ENCODE measurements at regions not wholly inside any gene's neighbourhood (a gene's known extent, or its start where the extent isn't known, plus 50 kb on each side); places are given as distances from the start of the nearest gene placed in this dataset.
"Not testable (repeated sequence)": the region's sequence is repeated elsewhere in the genome, so short reads cannot be mapped to it uniquely, and the experiment has no call there.

DNA sequence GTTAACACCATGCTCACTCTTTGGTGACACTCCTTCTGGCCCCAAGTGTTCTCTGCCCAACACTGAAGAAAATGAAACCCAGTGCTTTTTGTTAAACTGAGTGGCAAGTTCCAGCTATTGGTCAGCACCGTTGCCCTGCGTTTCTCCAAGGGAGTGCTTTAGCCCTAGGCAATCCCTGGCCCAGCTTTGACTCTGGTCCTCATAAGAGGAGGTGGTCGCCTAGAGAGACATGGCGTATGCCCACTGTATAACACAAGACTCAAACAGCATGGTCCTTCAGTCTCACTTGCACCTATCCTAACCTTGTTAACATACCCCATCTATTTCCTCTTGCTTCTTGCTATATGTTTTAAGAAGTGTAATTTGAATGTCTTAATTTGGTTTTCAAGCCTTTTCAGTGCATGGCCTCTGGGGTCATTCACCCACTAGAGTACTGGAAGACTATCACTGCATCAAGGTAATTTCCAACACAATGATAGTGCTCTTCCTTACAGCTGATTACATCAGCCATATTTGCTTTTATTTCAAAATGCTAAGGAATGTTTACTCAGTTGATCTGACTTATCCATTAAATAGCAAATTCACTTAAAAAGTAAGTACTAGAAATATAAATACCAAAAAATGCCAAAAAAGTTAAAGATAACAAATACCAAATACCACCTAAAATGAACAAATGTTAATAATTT lies 190.5 kb upstream of the SOX21 start:
- DNase-seq = no peak

GRCh38 chr13:94901070-94901469 lies 188.7 kb upstream of the SOX21 start:
- no peak for DNase-seq

- DNase-seq = no peak
These were observed 184.5 kb upstream of the SOX21 start for GRCh38 chr13:94896719-94897317.

- no peak for DNase-seq
These were observed 183.9 kb upstream of the SOX21 start for GRCh38 chr13:94896238-94896637.

GRCh38 chr13:94886191-94886590 lies 173.8 kb upstream of the SOX21 start:
- no peak for DNase-seq

DNA sequence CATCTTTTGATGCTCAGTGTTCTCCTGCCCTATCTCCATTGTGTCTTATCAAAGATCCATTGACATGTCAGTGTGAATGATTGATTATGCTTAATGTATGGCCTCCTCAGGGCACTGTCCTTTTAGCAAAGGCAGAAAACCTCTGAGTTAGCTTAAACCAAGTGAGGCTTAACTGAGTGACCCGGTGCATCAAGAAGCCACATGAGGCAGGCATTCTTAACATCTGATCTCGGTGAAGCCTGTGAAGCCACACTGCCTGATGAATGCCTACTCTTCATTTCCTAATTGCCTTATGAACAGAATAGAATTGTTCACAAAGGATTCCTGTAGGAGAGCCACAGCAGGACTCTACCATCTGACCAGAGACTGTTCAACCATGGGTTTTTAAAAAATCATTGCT lies 168.1 kb upstream of the SOX21 start:
- no peak for DNase-seq

DNA sequence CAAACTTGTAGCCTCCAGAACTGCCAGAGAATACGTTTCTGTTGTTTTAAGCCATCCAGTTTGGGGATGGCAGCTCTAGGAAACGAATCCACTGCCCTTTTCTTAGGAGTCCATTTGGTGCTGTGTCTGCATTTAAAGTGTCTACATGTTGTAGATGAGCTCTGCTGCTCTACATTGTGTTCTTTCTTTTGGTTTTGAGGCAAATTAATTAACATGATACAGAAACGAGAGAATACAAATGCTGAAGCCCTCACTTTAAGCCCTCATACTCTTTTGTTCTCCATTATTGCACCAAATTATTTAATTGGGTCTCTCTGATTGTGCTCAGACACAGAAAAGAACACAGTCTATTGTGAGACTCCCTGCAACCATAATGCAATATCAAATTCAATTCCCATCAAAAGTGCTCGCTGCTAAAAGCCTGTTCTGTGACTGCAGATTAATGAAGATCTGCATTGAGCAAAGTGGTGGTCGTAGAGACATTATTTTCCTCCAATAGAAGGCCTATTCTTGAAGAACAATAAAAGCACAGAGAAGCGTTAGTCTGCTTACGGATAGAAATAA lies 166.3 kb upstream of the SOX21 start:
- no peak for DNase-seq

DNA sequence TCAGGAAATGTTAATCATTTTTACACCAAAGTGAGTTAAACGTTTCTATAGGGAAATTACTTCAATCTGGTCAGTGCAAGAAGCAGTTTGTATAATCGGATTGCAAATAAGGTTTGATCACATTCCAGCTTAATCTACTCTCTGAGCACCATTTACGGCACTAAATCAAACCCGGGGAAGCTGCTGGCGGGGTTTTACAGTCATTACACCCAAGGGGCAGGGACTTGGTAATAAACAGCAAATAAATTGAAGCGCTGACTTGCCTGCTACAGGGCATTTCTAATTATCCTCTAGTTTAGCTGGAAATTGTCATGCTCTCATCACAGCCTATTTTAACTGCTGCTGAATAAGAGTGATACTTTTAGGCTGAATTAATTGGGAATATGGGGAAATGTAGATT lies 152.1 kb upstream of the SOX21 start:
- no peak for DNase-seq

GRCh38 chr13:94860981-94861407 lies 148.6 kb upstream of the SOX21 start:
- DNase-seq = peak in 1 of 5 donors; percentile 35

DNA sequence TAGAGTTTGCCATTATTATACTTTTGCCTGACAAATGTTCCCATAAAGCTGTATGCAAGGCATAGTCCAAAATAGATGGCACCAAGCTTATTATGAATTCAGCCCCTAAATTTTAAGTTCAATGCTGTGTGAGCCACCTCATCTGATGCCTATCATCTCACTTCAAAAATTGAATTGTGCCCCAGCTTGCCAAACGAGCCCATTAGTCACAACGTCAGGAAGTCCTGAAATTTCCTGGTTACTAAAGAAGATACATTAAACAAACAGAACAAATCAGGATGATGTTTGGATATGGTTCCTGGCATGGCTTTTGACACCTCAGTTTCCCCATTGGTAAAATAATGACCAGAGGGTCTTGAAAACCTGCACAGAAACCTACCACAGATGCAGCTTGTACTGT lies 147.5 kb upstream of the SOX21 start:
- no peak for DNase-seq

DNA sequence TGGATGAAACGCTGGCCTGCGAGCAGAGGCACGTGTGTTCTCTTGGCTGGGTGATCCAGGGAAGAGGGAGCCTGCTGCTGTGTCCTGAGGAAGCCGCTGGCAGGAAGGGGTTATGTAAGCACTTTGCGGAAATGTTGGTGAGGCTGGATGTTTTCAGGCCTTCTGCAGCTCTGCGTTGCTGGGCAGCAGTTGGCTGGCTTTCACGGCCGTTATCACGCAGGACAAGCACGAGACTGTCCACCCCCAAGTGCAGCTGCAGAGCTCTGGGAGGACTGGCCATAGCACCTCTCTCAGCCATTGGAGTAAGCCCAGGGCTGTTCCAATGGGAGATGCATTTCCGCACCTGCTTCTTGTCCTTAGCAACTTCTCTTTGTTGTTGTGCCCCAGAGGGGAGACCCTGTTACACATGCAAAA lies 146.9 kb upstream of the SOX21 start:
- no peak for DNase-seq

DNA sequence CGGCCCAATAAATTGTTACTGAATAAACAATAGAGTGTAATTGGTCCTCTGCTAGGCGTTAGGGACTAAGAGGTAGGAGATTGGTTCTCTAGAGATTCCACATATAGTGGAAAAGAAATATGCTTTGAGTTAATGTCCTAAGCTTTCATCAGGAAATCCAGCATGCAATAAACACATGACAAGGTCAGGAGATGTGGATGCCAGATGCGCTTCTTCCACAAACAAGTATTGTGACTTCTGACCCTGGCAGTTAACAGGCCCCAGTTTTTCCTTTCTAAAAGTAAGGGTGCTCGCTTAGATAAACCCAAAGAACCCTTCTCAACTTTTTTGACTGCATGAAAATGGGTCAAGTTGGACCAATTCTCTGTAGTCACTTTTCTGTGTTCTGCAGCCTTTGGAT lies 146.5 kb upstream of the SOX21 start:
- DNase-seq = no peak

DNA sequence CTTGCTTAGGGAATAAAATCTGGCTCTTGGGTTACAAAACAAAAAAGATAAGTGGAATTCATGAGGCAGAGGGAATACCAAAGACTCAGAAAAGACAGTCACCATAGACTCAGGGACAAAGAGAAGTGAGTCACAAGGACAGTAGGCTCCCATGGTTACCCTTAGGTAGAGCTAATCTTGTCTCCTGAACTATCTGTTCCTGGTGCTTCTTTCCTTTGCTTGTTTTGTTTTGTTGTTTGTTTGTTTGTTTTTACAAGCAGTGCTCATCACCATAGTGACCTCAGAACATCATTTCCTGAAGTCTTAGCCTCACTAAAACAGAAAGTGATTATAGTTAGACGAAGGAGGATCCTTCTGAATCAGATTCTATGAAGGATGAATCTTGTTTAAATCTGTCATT lies 142.3 kb upstream of the SOX21 start:
- DNase-seq = peak in 1 of 5 donors; percentile 4

DNA sequence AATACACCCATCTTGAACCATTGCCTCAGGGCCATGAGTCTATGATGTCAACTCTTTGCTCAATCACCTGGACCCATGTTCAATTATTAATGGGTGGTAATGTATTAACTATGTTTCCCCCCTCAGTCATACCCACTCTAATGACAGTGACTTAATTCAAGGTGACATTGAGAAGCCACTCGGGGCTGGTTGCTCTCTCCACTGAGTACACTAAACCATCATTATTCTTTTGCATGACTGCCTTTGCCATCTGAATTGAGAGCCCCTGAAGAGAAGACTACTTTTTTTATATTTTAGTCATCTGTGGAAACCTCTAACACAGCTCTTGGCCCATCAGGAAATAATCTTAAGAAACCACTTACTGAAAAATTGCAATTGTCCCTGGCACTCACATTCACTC lies 139.2 kb upstream of the SOX21 start:
- DNase-seq = no peak

- DNase-seq = no peak
These were observed 136.9 kb upstream of the SOX21 start for GRCh38 chr13:94849254-94849653.

GRCh38 chr13:94842901-94843300 lies 130.6 kb upstream of the SOX21 start:
- no peak for DNase-seq

GRCh38 chr13:94837056-94837455 lies 124.7 kb upstream of the SOX21 start:
- DNase-seq = not testable (repeated sequence)

- DNase-seq = no peak
These were observed 117.6 kb upstream of the SOX21 start for GRCh38 chr13:94829837-94830365.

DNA sequence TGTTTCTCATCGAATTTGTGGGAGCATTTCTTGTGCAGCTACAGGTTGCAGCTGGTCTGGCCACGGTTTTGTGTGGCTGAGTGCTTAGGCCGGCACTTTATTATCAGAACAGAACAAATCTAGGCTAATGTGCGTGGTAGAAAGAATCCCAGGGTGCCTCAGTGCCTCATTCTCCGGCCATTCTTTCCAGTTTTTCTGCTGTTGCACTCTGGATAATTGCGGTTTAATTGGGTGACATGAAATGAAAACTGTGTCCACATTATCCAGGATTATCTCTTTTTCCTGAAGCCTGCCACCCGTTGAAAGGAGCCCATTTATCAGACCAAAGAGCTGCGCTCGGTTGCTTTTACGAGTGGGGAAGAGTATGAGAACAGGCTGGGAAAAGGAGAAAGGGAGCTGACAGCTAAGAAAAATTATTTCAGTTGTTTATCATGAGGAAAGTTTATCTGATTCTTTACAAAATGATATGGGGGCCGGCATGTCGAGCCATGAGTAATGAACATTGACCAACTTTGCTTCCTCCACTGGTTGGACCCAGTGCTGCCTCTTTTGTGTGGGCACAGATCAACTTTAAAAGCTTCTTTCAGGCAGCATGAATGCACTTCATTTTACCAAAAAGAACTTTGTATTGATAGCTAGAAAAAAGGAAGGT lies 117.0 kb upstream of the SOX21 start:
- no peak for DNase-seq

GRCh38 chr13:94827566-94827965 lies 115.2 kb upstream of the SOX21 start:
- DNase-seq = no peak

DNA sequence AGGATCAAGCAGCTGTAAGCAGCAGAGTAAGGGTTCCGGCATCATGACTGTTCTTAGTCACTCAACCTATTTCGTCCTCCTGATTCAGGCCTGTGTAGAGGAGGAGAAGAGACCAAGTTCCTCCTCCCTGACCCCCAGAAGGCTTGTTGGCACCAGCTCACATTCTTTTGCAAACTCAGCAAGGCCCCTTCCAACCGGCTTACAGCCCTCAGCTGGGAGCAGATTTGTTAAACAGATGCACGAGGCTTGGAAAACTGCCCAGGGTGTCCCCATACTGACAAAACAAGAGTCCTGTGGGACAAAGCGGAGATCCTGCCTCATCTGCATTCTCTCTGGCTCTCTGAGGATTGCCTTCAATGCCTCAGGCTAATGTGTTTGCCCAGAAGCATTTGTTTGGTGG lies 113.2 kb upstream of the SOX21 start:
- DNase-seq = no peak

DNA sequence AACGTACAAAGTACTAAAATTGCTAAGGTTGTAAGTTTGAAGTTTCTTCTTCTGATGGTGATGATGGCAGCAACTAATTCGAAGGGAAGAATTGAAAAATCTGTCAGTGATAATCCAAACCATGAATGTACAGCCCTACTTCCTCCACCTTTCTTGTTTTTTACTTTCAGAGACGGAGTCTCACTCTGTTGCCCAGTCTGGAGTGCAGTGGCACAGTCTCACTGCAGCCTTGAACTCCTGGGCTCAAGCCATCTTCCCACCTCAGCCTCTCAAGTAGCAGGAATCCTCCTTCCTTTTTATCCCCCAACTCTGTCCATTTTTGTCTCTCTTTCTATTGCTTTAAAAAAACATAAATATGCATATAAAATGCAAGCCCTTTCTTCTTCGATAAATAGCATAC lies 112.3 kb upstream of the SOX21 start:
- no peak for DNase-seq

DNA sequence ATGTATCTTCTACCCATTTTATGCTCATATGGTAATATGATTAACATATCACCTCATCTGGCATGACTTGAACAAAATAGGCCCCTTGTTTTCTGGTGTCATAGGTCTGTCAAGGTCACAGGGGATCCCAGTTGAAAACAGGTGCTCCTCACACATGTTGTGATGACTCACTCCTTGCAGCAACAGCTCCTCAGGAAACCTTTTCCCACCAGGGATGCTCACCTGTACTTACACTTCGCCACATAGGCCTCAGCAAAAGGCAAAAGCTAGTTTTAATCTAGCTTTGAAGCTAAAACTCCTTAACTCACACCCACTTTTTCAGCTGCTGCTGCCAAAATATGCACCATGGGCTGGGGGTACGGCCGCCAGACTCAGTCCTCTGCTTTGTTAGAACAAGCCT lies 110.0 kb upstream of the SOX21 start:
- DNase-seq = no peak

DNA sequence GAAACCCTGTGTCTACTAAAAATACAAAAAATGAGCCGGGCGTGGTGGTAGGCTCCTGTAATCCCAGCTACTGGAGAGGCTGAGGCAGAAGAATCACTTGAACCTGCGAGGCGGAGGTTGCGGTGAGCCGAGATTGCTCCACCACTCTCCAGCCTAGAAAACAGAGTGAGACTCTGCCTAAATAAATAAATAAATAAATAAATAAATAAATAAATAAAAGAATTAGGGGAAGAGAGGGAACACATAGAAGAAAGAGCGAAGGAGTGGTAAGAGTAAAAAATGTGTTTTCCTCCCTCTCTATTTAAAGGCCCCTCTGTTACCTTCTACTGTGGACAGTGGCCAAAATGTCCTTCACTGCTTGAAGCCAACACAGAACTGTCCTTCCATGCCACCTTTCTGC lies 103.9 kb upstream of the SOX21 start:
- no peak for DNase-seq
